ENCODE measurements at regions not wholly inside any gene's neighbourhood (a gene's known extent, or its start where the extent isn't known, plus 50 kb on each side); places are given as distances from the start of the nearest gene placed in this dataset.

DNA sequence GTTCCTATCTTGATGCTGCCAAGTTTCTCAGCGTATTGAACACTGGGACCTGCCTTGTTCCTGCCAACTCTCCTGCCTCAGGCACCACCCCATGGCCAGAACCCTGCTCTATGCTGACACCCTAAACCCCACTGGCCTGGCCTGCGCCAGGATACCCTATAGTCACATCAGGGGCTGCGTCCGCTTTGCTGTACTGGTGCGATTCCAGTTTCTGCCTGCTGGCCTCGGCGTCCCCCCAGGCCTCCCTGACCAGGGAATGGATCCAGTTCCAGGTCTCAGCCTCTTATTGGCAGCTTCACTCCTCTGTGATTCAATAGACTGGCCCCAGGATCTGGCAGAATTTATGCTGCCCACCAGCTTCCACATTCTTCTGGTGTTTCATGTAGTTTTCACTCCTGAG lies 55.0 kb downstream of the GPR6 start:
- no peak for ATAC-seq
- Mint-ChIP-seq H3K4me3 (no peak overlapping the region), H3K27me3 (no peaks in the 10 kb centered on the region), H3K27ac (no peak overlapping the region), H3K9me3 (no peaks in the 10 kb centered on the region), H3K4me1 (no peaks in the 10 kb centered on the region), H3K36me3 (no peaks in the 10 kb centered on the region)

GRCh38 chr6:110033749-110034666 lies 55.9 kb downstream of the GPR6 start:
- Mint-ChIP-seq H3K9me3 (no peaks in the 10 kb centered on the region), H3K27ac (no peak overlapping the region), H3K4me3 (no peak overlapping the region), H3K4me1 (peaks cover under 1% of the 10 kb centered on the region), H3K27me3 (no peaks in the 10 kb centered on the region), H3K36me3 (no peaks in the 10 kb centered on the region)
- ATAC-seq, result no peak

DNA sequence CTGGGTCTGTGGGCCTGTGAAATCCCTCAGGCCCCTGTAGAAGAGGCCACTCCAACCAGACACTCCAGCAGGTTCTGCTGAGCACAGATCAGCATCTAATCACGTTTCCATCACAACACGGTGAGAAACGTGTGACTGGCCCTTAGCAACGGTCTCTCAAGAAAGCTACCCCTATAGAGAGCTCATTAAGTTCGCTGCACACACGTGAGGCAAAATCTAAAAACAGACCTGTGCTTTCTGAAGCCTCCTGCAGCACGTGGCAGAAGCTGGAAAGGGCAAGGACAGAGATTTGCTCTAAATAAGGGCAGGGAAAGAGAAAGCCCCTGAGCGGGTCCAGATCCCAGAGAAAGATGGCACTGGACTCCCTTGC lies 56.5 kb downstream of the GPR6 start:
- Mint-ChIP-seq H3K4me3 (no peak overlapping the region), H3K9me3 (no peaks in the 10 kb centered on the region), H3K36me3 (no peaks in the 10 kb centered on the region), H3K4me1 (peaks cover 7% of the 10 kb centered on the region), H3K27ac (no peak overlapping the region), H3K27me3 (no peaks in the 10 kb centered on the region)
- ATAC-seq, result no peak

DNA sequence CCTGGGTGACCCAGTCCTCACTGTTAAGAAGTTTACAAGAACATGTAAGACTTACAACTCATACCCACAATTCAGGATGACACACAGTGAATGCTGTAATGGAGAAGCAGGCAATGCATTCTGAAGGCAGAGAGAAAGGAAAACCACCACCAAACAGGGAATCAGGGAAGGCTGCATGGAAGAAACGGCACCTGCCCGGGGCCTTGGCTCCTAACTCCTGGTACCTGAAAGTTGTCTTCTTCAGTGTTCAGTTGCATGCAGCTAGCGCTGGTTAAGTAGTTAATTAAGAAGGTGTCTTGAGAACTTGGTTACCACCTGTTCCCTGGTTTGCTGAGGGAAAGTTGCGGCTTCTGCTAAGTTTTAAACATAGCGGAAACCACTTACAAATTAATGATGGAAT lies 57.2 kb downstream of the GPR6 start:
- H3K4me1 Mint-ChIP-seq, result peaks cover 12% of the 10 kb centered on the region
- H3K36me3 Mint-ChIP-seq, result no peaks in the 10 kb centered on the region
- H3K27ac Mint-ChIP-seq, result no peak overlapping the region
- ATAC-seq, result no peak
- H3K27me3 Mint-ChIP-seq, result no peaks in the 10 kb centered on the region
- no peaks in the 10 kb centered on the region for H3K9me3 Mint-ChIP-seq
- H3K4me3 Mint-ChIP-seq, result no peak overlapping the region

DNA sequence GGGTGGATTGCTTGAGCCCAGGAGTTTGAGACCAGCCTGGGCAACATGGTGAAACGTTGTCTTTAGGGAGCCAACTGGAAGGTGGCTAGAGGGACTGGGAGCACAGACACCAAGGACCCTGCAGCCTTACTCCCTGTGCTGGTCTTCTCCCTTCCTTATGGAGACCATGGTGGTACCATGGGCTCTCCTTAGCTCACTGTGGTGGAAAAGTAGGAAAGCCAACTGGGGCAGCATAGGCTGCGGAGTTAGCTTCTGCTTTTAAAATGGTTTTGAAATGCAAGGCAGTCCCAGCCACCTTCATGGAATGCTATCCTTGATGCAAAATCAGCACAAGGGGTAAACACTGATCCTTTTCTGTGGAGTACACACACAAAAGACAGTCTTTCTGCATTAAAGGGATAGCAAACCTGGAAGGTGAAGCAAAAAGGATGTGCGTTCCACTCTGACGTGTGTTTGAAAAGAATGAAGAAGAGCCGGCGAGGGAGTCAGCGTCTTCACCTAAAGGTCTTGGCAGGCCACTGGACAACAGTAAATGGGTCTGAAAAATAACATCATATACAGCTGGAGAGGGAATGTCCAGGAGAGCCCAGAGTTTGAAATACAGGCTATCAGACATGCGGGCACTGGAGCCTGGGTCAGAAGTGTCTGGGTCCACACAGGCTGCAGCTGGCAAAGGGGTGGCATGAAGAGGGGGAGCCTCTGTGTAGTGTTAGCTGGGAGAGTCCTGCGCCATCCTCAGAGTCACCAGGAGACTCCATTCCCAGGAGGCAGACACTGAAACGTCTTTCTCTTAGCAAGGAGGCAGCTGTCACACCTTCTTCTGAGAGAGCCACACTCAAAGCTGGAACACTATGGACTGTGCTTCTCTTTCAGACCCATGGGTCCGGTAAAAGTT lies 58.5 kb downstream of the GPR6 start:
- no peaks in the 10 kb centered on the region for H3K36me3 Mint-ChIP-seq
- no peaks in the 10 kb centered on the region for H3K9me3 Mint-ChIP-seq
- no peaks in the 10 kb centered on the region for H3K27me3 Mint-ChIP-seq
- ATAC-seq, result no peak
- H3K4me3 Mint-ChIP-seq, result no peak overlapping the region
- no peak overlapping the region for H3K27ac Mint-ChIP-seq
- H3K4me1 Mint-ChIP-seq, result peaks cover 12% of the 10 kb centered on the region

DNA sequence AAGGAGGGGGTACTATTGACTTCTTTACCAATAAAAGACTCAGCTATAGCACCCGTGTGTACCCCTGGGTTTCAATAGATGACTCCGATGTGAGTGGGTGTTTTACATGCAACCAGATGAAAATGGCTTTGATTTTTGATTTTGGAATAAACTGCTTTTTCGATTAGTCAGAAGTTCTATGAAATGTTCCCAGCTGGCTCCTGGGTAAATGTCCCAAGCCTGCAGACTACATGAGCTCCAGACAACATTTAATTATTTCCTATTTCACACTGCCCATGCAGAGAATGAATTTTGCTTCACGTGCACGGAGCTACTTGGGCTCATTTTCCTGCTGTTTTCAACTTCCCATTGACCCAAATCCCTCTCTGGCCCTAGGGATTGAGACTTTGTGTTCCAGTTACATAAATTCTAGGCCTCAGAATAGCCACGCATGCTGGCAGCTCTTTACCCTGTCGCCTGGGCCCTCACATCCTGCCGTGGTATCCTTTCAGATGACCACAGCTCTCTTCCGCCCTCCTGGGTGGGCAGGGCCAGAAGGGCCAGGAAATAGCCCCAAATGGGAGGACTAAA lies 59.7 kb downstream of the GPR6 start:
- H3K4me3 Mint-ChIP-seq, result no peak overlapping the region
- H3K4me1 Mint-ChIP-seq, result peaks cover 12% of the 10 kb centered on the region
- H3K36me3 Mint-ChIP-seq, result no peaks in the 10 kb centered on the region
- no peaks in the 10 kb centered on the region for H3K9me3 Mint-ChIP-seq
- no peak for ATAC-seq
- no peak overlapping the region for H3K27ac Mint-ChIP-seq
- no peaks in the 10 kb centered on the region for H3K27me3 Mint-ChIP-seq

DNA sequence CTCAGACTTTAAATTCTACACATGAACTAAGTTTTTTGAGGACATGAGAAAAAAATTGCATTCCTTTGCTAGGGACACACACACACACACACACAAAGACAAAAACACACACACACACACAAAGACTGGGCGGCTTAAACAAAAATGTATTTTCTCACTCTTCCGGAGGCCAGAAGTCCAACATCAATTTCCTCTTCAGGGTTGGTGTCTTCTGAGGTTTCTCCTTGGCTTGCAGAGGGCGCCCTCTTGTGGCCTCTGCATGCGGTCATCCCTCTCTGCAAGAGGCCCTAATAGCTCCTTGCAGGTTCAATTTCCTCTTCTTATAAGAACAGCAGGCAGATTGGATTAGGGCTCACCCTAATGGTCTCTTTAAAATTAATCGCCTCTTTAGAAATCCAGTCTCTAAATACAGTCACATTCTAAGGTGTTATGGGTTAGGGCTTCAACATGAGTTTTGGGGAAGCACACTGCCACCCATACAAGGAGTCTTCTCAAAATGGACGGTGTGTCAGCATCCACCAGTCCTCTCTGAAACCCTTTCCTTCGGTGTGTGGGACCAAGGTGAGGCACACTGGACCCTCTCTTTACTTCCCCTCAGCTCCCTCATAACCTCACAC lies 61.4 kb downstream of the GPR6 start:
- H3K4me1 Mint-ChIP-seq, result peaks cover 24% of the 10 kb centered on the region
- no peaks in the 10 kb centered on the region for H3K9me3 Mint-ChIP-seq
- H3K36me3 Mint-ChIP-seq, result no peaks in the 10 kb centered on the region
- H3K4me3 Mint-ChIP-seq, result peak overlapping the region; percentile 95
- peak overlapping the region; percentile 90 for H3K27ac Mint-ChIP-seq
- ATAC-seq, result peak; percentile 89
- H3K27me3 Mint-ChIP-seq, result no peaks in the 10 kb centered on the region

DNA sequence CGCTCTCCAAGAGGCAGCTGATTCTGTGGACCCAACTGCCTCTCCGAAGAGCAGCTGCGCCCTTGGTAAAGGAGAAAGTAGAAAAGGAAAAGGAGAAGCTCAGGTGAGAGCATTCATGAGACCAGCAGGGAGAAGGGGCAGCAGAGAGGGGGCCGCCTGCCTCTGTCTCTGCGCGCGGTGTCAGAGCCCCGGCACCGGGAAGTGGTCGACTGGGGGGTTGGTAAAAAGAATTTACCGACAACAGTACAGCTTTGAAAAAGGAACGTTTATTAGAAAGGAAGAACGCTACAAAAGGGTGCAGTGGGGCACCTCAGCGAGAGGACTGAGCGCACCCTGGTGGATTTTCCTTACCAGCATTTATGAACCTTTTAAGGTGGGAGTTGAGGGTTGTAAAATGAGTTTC lies 61.9 kb downstream of the GPR6 start:
- Mint-ChIP-seq H3K9me3 (no peaks in the 10 kb centered on the region), H3K4me3 (peak overlapping the region; percentile 95), H3K36me3 (no peaks in the 10 kb centered on the region), H3K4me1 (peaks cover 24% of the 10 kb centered on the region), H3K27ac (peak overlapping the region; percentile 90), H3K27me3 (no peaks in the 10 kb centered on the region)
- ATAC-seq, result peak; percentile 77

- no peak overlapping the region for H3K27ac Mint-ChIP-seq
- no peak overlapping the region for H3K4me3 Mint-ChIP-seq
- no peaks in the 10 kb centered on the region for H3K9me3 Mint-ChIP-seq
- H3K4me1 Mint-ChIP-seq, result peaks cover 24% of the 10 kb centered on the region
- no peaks in the 10 kb centered on the region for H3K36me3 Mint-ChIP-seq
- no peaks in the 10 kb centered on the region for H3K27me3 Mint-ChIP-seq
- no peak for ATAC-seq
Observed at GRCh38 chr6:110040716-110041115, 62.6 kb downstream of the GPR6 start.

DNA sequence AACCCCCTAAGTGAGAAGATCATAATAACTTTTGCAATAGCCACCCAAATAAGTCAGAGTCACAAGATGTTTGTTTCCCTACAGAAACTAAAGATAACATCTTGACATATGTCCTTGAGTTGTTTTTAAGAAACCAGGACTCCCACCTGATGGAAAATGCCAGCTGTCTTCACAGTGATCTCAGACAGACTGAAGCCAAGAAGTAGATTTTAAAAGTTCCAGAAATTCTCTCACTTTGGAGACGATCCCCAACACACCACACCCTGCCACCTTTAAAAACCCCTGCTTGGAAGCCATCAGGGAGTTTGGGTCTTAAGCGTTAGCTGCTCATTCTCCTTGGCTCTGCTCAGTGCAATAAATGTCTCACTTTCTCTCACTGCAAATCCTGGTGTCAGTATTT lies 63.0 kb downstream of the GPR6 start:
- ATAC-seq, result no peak
- H3K4me1 Mint-ChIP-seq, result peaks cover 24% of the 10 kb centered on the region
- H3K4me3 Mint-ChIP-seq, result no peak overlapping the region
- H3K27me3 Mint-ChIP-seq, result no peaks in the 10 kb centered on the region
- no peaks in the 10 kb centered on the region for H3K36me3 Mint-ChIP-seq
- H3K27ac Mint-ChIP-seq, result no peak overlapping the region
- H3K9me3 Mint-ChIP-seq, result no peaks in the 10 kb centered on the region

DNA sequence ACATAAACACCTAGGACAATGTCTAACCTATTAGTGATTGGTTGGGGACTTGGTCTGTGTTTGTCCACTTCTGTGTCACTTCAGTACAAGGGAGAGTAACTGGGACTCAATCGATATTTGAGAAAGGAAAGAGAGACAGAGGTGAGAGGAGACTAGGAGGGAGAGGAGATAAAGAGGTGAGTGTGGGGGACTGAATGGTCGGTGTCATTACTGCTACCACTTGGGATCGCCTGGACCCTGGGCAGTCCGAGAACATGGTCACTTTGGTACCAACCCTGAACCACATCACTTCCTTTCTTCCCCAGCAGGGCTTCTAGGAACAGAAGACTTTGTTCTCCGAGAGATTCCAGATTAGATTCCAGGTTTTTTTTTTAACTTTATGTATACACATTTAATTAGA lies 63.7 kb downstream of the GPR6 start:
- H3K27me3 Mint-ChIP-seq, result no peaks in the 10 kb centered on the region
- H3K4me1 Mint-ChIP-seq, result peaks cover 24% of the 10 kb centered on the region
- H3K36me3 Mint-ChIP-seq, result no peaks in the 10 kb centered on the region
- no peaks in the 10 kb centered on the region for H3K9me3 Mint-ChIP-seq
- H3K4me3 Mint-ChIP-seq, result no peak overlapping the region
- no peak overlapping the region for H3K27ac Mint-ChIP-seq
- ATAC-seq, result no peak

GRCh38 chr6:110042670-110043296 lies 64.7 kb downstream of the GPR6 start:
- no peak overlapping the region for H3K4me3 Mint-ChIP-seq
- no peaks in the 10 kb centered on the region for H3K9me3 Mint-ChIP-seq
- no peaks in the 10 kb centered on the region for H3K36me3 Mint-ChIP-seq
- ATAC-seq, result no peak
- peaks cover 24% of the 10 kb centered on the region for H3K4me1 Mint-ChIP-seq
- H3K27ac Mint-ChIP-seq, result peak overlapping the region; percentile 52
- no peaks in the 10 kb centered on the region for H3K27me3 Mint-ChIP-seq

DNA sequence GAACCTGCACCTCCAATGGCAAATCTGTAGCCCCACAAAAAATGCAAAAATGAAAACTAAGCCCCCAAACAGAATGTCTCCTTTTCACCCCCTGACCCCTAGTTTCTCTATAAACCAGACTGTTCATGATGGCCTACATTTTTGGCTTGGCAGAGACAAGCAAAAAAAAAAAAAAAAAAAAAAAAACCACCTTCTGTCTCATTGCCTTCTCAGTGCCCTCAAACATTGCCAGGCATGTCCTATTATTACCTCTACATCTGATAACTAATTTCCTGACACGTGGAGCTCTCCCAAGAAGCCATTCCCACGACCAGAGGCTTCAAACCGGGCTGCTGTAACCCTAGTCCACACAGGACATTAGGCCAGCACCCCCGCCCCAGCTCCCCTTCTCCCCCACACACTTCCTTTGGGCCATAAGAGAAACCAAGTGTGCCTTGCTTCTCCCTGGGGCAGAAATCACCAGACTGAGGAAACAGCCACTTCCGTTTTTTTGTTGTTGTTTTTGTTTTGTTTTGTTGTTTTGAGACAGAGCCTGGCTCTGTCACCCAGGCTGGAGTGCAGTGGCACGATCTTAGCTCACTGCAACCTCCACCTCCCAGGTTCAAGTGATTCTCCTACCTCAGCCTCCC lies 65.4 kb downstream of the GPR6 start:
- no peaks in the 10 kb centered on the region for H3K9me3 Mint-ChIP-seq
- no peaks in the 10 kb centered on the region for H3K27me3 Mint-ChIP-seq
- H3K27ac Mint-ChIP-seq, result peak overlapping the region; percentile 52
- H3K4me1 Mint-ChIP-seq, result peaks cover 24% of the 10 kb centered on the region
- H3K4me3 Mint-ChIP-seq, result no peak overlapping the region
- no peaks in the 10 kb centered on the region for H3K36me3 Mint-ChIP-seq
- ATAC-seq, result no peak

DNA sequence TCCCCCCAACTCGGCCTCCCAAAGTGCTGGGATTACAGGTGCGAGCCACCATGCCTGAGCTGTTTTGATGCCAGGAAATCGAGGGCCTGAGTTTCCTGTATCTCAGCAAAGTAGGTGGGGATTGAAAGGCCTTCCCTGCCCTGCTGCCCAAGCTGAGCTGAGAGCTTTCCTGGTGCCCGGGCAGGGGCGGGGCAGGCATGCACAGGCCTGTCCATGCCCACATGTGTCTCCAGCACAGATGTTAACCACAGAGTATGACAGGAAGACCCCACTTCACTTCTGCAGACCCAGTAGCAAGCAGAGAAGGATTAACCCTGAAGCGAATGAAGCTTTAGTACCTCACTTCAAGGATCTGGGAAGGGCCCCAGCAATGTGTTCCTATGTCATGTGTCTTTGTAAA lies 66.0 kb downstream of the GPR6 start:
- no peaks in the 10 kb centered on the region for H3K27me3 Mint-ChIP-seq
- no peak overlapping the region for H3K4me3 Mint-ChIP-seq
- no peak for ATAC-seq
- H3K9me3 Mint-ChIP-seq, result no peaks in the 10 kb centered on the region
- peak overlapping the region; percentile 52 for H3K27ac Mint-ChIP-seq
- no peaks in the 10 kb centered on the region for H3K36me3 Mint-ChIP-seq
- peaks cover 23% of the 10 kb centered on the region for H3K4me1 Mint-ChIP-seq
